ENCODE measurements at regions not wholly inside any gene's neighbourhood (a gene's known extent, or its start where the extent isn't known, plus 50 kb on each side); places are given as distances from the start of the nearest gene placed in this dataset.

DNA sequence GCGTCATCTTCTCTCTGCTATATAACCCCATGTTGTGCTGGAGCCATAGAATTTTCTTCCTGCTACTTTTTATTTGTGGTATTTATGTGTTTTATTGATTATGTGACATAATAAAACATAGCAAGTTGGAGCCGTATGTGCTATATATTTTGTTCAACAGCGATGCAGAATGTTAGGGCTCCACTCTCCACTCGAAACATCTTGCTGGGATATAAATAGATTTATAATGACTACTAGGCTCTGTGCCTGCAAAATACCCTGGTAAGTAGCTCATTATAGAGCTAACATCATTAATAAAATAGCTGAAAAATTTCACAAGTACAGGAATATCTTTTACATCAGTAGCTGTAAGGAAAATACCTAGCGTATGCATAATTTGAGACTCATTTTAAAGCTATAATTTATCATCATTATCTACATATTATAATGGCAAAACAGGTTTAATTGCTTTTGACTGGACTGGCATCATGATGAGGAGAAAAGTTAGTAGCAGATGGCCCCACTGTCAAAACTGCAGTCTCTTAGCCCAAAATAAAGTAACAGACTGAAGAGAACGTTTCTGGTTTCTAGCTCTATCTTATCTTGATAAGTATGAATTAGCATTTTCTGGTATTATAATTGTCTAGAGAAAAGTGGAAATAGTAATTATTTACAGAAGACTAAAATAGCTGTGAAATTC lies 263.0 kb downstream of the NEDD1 start:
- TF ChIP-seq, protein P1, sequence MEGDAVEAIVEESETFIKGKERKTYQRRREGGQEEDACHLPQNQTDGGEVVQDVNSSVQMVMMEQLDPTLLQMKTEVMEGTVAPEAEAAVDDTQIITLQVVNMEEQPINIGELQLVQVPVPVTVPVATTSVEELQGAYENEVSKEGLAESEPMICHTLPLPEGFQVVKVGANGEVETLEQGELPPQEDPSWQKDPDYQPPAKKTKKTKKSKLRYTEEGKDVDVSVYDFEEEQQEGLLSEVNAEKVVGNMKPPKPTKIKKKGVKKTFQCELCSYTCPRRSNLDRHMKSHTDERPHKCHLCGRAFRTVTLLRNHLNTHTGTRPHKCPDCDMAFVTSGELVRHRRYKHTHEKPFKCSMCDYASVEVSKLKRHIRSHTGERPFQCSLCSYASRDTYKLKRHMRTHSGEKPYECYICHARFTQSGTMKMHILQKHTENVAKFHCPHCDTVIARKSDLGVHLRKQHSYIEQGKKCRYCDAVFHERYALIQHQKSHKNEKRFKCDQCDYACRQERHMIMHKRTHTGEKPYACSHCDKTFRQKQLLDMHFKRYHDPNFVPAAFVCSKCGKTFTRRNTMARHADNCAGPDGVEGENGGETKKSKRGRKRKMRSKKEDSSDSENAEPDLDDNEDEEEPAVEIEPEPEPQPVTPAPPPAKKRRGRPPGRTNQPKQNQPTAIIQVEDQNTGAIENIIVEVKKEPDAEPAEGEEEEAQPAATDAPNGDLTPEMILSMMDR (IDR thresholded peaks at IDR 0.05) = no peak
- intact Hi-C loops (cut with micrococcal nuclease) = no loop called here
- WGBS (ENCODE audit: insufficient coverage) = no CpG with 5 or more reads among the region's 6 CpGs

DNA sequence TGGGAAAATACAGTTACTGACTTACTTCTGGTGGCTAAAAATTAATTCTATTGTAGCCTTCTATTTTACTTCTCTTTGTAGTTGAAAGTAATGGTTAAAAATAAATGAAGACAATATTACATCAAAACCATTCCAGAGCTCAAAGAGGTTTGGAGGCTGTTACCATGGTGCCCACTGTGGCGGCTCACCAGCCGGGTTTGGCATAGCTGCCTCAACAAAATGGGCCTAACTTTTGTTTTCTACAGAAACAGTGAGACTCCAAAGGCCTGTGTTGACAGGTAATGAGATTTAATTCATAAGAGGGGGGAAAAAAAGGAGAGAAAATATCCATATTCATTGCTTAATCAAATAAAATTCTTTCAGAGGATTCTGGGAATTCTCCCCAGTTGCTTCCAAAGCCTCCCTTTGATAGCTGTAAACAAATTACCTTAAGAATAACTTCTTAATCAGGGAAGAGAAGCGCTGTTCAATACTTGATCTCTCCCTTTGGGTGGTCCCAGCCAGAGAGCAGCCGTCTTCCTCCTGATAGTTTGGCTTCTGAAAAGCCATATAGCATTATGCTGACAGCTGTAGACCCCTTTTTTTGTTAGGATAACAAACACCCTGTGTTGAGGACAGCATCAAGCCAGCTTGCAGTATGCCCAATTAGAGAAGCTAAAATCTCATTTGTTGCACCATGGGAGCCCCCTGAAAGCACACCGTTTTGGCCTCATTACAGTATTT lies 266.8 kb downstream of the NEDD1 start:
- H3K4me1 Mint-ChIP-seq = no peaks in the 10 kb centered on the region
- H3K4me3 ChIP-seq (replicated peaks in 1 of 3; ENCODE audit: low read depth in 2 of 3, low read length in 3 of 3) = no peak overlapping the region
- 86% methylated on average over 2 of the region's 5 CpGs for WGBS (ENCODE audit: insufficient coverage)

More for the DNA sequence above, 263.0 kb downstream of the NEDD1 start:
- Mint-ChIP-seq H3K27me3 (ENCODE audit: low read depth in 3 of 3) (peaks cover 0 to 1% (median under 1%) of the 10 kb centered on the region in 3 donors), H3K9me3 (peaks cover 0 to 3% (median 0%) of the 10 kb centered on the region in 7 donors), H3K36me3 (no peaks in the 10 kb centered on the region), H3K4me3 (no peak overlapping the region), H3K27ac (no peak overlapping the region), H3K4me1 (no peaks in the 10 kb centered on the region)
- H3K27ac ChIP-seq (ENCODE audit: low read depth in 1 of 2, low read length in 2 of 2) = no peak overlapping the region
- H3K27me3 ChIP-seq (ENCODE audit: control insufficient read depth in 2 of 2, insufficient read depth in 2 of 2, low read length in 2 of 2) = no peaks in the 10 kb centered on the region
- no peaks in the 10 kb centered on the region for H3K79me2 ChIP-seq (ENCODE audit: insufficient read depth, low read length)
- no peak overlapping the region for H3K4me2 ChIP-seq (replicated peaks; ENCODE audit: extremely low read depth, low read length, poor library complexity, severe bottlenecking)
- H3K4me3 ChIP-seq (replicated peaks in 1 of 3; ENCODE audit: low read depth in 2 of 3, low read length in 3 of 3) = no peak overlapping the region
- no peaks in the 10 kb centered on the region for H4K20me1 ChIP-seq (ENCODE audit: insufficient read depth, low read length)
- H3K36me3 ChIP-seq (replicated peaks in 1 of 2; ENCODE audit: control insufficient read depth in 1 of 2, insufficient read depth in 2 of 2, low read length in 2 of 2) = no peaks in the 10 kb centered on the region
- no peak overlapping the region for H2AFZ ChIP-seq (ENCODE audit: insufficient read depth, low read depth, low read length, poor library complexity, severe bottlenecking)
- DNase-seq = no peak
- H3K9me3 ChIP-seq (replicated peaks in 1 of 2; ENCODE audit: control insufficient read depth in 1 of 2, insufficient read depth in 1 of 2, low read length in 2 of 2) = no peaks in the 10 kb centered on the region
- no peak overlapping the region for H3K9ac ChIP-seq (ENCODE audit: insufficient read depth, low read length, poor library complexity, severe bottlenecking)
- no peaks in the 10 kb centered on the region for H3K4me1 ChIP-seq (ENCODE audit: control insufficient read depth in 1 of 2, insufficient read depth in 2 of 2, low read length in 2 of 2)

More for the DNA sequence above, 266.8 kb downstream of the NEDD1 start:
- no peak overlapping the region for H3K4me2 ChIP-seq (replicated peaks; ENCODE audit: extremely low read depth, low read length, poor library complexity, severe bottlenecking)
- H3K9me3 ChIP-seq (replicated peaks in 1 of 2; ENCODE audit: control insufficient read depth in 1 of 2, insufficient read depth in 1 of 2, low read length in 2 of 2) = peaks cover 0 to 4% of the 10 kb centered on the region in 2 donors
- no peak overlapping the region for H2AFZ ChIP-seq (ENCODE audit: insufficient read depth, low read depth, low read length, poor library complexity, severe bottlenecking)
- no peaks in the 10 kb centered on the region for H4K20me1 ChIP-seq (ENCODE audit: insufficient read depth, low read length)
- TF ChIP-seq, protein P1 (IDR thresholded peaks at IDR 0.05) = no peak
- H3K27ac ChIP-seq (ENCODE audit: low read depth in 1 of 2, low read length in 2 of 2) = no peak overlapping the region
- no peaks in the 10 kb centered on the region for H3K36me3 ChIP-seq (replicated peaks in 1 of 2; ENCODE audit: control insufficient read depth in 1 of 2, insufficient read depth in 2 of 2, low read length in 2 of 2)
- H3K9ac ChIP-seq (ENCODE audit: insufficient read depth, low read length, poor library complexity, severe bottlenecking) = no peak overlapping the region
- intact Hi-C loops (cut with micrococcal nuclease) = no loop called here
- H3K27ac Mint-ChIP-seq = no peak overlapping the region
- DNase-seq = no peak
- H3K27me3 Mint-ChIP-seq (ENCODE audit: low read depth in 3 of 3) = peaks cover 0 to 1% (median 0%) of the 10 kb centered on the region in 3 donors
- H3K79me2 ChIP-seq (ENCODE audit: insufficient read depth, low read length) = no peaks in the 10 kb centered on the region
- H3K36me3 Mint-ChIP-seq = no peaks in the 10 kb centered on the region
- no peaks in the 10 kb centered on the region for H3K27me3 ChIP-seq (ENCODE audit: control insufficient read depth in 2 of 2, insufficient read depth in 2 of 2, low read length in 2 of 2)
- no peaks in the 10 kb centered on the region for H3K4me1 ChIP-seq (ENCODE audit: control insufficient read depth in 1 of 2, insufficient read depth in 2 of 2, low read length in 2 of 2)
- H3K4me3 Mint-ChIP-seq = no peak overlapping the region
- H3K9me3 Mint-ChIP-seq = peaks cover 0 to 10% (median 3%) of the 10 kb centered on the region in 7 donors
